GM19324 (cell line): ENCODE measurements at regions not wholly inside any gene's neighbourhood (a gene's known extent, or its start where the extent isn't known, plus 50 kb on each side); places are given as distances from the start of the nearest gene placed in this dataset.
"Not testable (repeated sequence)": the region's sequence is repeated elsewhere in the genome, so short reads cannot be mapped to it uniquely, and the experiment has no call there.

ENCODE experiments used
- ATAC-seq: cut with Tn5 transposase; IDR thresholded peaks from one replicate; pipeline ENCODE4 v1.9.1; 2021; ENCODE audit warnings: mild to moderate bottlenecking, moderate library complexity; ENCODE audit not compliant: unreplicated experiment, low FRiP score

DNA sequence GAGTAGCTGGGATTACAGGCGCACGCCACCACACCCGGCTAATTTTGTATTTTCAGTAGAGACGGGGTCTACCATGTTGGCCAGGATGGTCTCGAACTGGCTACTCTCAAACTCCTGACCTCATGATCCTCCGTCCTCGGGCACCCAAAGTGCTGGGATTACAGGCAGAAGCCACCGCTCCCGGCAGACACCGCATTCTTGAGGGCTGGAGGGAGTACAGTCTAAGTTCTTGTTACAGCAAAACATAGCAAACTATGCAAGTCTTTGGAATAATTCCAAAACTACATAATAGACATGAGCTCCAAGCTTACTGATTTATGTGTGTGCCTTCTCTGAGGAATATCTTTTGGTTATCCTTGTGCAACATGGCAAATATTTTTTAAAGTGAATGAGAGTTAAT is 299.1 kb upstream of the ZNF658 start:
- ATAC-seq, result not testable (repeated sequence)

DNA sequence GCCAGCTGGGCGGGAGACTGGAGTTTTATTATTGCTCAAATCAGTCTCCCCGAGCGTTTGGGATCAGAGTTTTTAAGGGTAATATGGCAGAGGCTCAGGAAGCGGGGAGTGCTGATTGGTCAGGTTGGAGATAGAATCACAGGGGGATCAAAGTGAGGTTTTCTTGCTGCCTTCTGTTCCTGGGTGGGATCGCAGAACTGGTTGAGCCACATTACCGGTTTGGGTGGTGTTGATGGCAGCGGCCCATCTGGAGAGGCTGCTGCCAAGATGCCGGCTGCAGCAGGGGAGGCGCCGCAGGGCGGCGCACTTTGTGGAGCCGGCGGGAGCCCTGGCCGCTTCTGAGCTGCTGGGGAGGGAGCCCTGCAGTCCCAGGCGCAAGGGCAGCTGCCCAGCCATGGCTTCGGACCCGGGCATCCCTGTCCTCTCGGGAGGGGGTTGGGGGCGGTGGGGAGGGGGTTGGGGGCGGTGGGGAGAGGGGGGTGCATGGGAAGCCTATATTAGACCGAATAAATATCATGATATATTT is 268.9 kb upstream of the ZNF658 start:
- not testable (repeated sequence) for ATAC-seq

DNA sequence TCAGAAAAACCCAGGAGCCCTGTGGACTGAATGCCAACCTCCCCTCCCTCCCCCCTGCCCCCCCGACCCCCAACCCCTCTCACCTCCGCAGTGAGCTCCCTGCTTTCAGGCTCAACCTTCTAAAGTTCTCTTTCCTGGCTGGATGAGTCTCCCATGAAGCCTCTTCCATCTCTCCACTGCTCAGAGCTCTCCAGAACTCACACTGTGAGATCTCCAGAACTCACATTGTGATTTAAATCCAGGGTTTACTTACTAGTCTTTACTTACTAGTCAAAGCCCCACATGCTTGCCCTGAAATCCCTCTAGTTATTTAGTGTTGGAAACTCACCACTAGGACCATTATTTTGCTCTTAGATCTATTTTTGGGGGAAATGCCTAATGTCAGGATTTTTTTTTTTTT is 252.8 kb upstream of the ZNF658 start:
- ATAC-seq, result not testable (repeated sequence)

DNA sequence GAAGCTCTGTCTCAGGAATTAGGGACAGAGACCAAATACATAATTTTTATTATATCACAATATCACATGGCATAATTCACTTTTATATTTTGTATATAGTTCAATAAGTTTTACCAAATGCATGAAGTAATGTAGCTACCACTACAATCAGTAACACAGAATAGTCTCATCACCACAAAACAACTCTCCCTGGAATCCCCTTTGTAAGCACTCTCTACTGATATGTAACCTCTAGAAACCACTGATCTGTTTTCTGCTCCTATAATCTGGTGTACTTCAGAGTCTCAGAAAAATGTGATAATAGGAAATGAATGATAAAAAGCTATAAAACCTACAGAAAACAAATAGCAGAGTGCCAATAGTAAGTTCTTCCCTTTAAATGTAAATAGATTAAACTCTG is 210.3 kb upstream of the ZNF658 start:
- ATAC-seq, result not testable (repeated sequence)

DNA sequence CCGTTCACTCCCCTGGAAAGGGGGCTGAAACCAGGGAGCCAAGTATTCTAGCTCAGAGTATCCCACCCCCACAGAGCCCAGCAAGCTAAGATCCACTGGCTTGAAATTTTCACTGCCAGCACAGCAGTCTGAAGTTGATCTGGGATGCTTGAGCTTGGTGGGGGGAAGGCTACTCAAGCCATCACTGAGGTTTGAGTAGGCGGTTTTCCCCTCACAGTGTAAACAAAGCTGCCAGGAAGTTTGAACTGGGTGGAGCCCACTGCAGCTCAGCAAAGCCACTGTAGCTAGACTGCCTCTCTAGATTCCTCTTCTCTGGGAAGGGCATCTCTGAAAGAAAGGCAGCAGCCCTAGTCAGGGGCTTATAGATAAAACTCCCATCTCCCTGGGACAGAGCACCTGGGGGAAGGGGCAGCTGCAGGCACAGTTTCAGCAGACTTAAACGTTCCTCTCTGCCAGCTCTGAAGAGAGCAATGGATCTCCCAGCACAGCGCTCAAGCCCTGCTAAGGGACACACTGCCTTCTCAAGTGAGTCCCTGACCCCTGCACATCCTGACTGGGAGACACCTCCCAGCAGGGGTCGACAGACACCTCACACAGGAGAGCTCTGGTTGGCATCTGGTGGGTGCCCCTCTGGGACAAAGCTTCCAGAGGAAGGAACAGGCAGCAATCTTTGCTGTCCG is 204.8 kb upstream of the ZNF658 start:
- ATAC-seq, result peak; percentile 50

DNA sequence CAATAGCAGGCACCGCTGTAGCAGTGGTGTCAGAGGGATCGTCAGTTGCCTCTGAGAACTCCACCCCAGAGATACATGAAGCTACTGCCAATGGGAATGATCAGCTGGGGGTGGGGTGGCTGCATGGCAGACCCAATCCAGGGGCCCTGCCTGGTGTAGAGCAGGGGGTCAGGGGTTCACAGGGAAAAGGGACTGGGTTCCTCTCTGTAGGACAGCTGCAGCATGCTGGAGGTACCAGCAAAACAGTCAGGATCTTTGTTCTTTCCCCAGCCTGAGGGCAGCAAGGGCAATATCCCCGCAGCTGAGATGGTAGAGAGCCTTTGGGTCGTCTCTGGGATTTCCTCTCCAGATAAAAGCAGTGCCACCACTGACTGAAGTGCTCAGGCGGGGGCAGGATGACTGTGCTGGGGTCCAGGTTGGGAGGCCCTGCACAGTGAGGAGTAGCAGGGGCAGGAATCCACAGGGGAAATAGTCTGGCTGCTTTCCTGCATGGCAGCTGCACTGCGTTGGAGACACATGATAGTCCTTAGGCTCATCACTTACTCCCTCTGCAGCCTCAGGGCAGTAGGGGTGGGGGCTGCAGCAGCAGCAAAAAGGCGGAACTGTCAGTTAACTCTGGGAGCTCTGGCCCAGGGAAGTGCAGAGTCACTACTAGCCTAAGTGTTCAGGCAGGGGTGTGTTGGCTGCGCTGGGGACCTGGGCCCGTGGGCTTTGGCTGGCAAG is 203.0 kb upstream of the ZNF658 start:
- not testable (repeated sequence) for ATAC-seq

DNA sequence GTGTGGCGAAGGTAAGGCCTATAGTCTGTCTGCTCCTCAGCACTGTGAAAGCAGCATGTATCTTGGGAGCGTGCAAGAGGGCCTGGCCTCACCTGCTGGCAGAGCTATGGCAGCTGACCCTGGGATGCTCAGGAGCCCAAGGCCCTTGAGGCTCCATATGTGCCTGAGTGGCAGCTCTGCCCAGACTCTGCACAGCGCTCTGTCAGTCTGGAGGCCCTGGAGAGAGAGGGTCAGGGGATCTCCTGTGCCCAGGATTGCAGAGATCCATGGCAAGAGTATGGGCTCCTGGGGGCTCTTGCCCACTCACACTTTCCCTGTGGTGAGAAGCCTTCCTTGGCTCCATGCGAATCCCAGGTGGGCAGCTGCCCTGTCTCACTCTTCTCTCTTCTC is 202.5 kb upstream of the ZNF658 start:
- ATAC-seq, result not testable (repeated sequence)

DNA sequence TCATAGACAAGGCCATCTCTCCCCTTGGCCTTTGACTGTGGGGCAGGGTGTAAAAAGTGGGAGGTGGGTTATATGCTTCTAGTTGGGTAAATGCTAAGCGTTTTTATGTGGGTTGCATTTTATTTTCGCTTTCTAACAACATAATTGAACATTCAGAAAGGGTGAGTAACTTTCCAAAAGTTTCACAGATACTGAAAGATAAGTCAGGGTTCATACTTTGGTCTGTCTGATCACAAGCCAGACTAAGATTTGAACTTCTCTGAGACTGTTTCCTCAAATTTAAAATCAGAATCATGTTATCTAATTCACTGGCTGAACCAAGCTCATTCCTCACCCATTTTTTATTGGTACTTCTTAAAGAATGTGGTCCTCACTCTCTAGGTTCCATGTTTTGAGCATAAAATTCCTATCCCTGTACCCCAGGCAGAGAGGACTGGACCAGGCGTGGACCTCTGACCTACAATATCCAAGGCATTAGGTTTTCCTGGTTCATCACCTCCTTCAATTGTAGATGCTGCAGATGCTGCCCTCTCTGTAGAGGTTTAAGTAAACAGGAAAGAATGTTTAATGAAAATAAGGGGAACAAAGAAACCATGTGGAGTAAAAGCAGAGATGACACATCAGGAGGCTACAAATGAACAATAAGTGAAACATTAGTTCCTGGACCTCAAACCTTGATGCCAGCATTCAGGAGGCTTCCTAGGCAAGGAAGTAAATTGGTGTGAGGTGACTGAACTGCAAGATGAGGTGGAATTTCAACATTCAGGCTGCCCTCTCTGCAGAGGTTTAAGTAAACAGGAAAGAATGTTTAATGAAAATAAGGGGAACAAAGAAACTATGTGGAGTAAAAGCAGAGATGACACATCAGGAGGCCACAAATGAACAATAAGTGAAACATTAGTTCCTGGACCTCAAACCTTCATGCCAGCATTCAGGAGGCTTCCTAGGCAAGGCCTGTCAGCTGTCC is 198.8 kb upstream of the ZNF658 start:
- ATAC-seq, result not testable (repeated sequence)

DNA sequence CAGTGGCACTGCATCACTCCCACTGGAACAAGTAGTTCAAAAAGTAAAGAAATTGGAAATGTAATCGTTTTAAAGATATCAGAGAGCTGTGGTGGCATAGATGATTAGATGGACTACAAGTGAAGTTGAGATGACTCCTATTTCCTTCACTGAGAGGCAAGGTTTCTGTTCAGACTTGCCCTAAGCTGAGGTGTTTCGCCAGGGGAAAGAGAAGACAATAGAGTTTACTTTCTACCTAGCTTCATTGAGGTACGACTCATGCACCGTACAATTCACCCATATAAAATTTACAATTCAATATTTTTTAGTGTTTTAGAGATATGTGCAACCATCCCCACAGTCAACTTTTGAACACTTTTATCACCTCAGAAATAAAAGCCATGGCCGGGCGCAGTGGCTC is 189.0 kb upstream of the ZNF658 start:
- not testable (repeated sequence) for ATAC-seq

DNA sequence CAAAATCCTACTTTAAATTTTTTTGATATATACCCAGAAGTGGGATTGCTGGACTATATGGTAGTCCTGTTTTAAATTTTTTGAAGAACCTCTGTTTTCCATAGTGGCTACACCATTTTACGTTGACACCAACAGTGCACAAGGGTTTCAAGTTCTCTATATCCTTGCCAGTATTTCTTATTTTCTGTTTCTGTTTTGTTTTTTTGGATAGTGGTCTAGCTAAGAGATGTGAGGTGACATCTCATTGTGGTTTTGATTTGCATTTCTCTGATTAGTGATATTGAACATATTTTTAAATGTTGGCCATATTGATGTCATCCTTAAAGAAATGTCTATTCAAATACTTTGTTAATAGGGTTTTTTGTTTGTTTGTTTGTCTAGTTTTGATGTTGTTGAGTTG is 187.7 kb upstream of the ZNF658 start:
- peak; percentile 77 for ATAC-seq

DNA sequence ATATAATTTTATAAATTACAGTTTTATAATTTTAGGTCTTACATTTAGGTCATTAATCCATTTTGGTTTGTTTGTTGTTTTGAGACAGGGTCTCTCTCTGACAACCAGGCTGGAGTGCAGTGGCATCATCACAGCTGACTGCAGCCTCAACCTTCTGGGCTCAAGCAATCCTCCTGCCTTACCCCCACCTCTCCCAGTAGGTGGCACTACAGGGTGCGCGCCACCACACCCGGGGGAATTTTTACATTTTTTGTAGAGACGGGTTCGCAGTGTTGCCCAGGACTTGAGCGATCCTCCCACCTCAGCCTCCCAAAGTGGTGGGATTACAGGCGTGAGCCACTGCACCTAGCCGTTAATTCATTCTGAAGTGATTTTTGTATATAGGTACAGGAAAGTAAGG is 187.0 kb upstream of the ZNF658 start:
- ATAC-seq, result not testable (repeated sequence)

DNA sequence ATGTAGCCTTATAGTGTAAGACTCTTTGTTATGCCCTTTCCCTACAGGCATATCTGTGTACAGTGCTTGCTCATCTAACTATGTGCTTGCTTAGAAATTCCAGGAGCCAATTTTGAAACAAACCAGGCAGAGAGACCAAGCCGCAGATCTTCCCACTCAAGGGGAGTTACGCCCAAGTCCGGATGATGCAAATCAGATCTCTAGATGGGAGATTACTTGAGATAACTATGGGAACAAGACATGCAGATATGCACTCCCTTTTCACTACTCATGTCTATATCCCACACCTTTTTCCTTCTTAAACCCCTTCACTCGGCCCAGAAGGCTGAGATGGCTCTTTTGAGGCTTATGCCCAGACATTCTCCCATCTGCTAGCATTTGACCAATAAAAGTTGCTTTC is 179.7 kb upstream of the ZNF658 start:
- not testable (repeated sequence) for ATAC-seq

DNA sequence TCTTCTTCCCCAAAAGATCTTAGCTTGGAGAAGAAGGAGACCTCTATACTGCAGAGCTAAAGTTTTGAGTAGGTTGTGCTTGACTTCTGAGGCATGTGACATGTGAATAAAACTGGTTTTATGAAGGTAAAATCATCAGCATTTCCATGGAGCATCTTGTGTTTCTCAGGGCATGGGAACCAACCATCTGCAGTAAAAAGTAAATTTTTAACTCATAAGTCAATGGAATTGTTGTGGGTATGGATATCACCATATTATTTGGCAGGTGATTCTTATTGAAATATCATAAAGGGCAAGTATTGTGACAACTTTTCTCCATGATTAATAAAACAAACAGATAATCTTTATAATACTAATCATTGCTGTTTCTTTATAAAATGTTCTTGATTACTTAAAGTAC is 173.0 kb upstream of the ZNF658 start:
- not testable (repeated sequence) for ATAC-seq

DNA sequence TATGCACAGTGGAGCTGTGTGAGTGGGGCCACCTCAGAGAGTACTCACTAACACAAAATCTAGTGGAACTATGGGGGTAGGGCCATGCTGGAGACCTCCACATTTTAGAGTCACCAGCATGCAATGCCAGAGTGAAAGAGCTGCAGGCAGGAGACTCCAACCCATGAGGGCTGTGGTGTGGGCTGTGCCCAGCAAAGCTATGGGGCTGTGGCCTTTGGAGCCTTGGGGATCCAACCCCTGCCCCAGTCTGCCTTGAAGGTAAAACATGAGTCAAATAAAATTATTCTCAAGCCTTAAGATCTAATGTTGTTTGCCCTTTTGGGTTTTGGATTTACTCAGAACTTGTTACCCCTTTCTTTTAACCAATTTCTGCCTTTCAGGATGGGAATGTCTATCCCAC is 163.8 kb upstream of the ZNF658 start:
- not testable (repeated sequence) for ATAC-seq

DNA sequence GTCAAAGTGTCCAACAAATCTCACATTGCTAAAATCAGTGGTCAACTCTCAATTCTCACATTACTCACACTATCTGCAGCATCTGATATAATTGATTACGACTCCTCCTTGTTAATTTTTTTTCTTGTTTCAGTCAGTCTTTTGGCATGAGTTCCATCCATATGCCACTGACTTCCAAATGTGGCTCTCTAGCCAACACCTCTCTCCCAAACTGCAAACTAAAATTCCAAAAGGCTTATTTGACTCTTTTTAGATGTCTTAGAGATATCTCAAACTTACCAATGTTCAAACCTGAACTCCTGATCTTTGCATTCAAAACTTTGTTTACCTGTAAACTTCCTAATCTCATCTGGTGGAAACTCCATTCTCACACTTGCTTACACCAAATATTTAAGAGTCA is 162.1 kb upstream of the ZNF658 start:
- ATAC-seq, result not testable (repeated sequence)

DNA sequence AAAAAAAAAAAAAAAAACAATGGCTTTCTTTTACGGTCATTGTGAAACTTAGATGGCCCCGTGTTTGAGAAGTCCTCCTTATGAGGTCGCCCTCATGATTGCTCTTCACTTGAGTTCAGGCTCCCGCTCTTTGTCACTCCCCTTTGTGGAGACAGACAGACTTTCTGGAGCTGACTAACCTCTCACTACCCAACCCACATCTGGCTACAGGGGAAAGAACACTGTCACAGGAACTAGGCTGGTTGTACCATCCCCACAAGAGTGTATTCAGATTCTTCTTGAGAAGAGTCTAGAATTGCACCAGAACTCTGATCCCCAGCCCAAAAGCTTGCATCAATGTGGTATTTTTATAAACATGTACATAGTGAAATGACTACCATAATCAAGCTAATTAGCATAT is 160.4 kb upstream of the ZNF658 start:
- ATAC-seq, result not testable (repeated sequence)

DNA sequence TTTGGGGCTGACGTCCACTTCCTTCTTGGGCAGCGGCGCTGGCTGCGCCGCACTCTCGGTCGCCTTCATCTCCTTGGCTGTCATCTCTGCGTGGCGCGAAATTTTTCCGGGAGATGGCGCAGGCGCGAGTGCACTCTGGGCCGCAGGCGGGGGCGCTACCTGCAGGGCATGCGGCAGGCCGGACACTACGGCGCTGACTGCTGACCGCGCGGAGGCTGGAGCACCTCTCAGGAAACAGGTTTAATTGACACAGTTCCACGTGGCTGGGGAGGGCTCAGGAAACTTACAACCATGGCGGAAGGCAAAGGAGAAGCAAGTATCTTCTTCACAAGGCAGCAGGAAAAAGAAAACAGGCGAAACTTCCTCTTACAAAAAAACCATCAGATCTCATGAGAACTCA is 154.7 kb upstream of the ZNF658 start:
- not testable (repeated sequence) for ATAC-seq

DNA sequence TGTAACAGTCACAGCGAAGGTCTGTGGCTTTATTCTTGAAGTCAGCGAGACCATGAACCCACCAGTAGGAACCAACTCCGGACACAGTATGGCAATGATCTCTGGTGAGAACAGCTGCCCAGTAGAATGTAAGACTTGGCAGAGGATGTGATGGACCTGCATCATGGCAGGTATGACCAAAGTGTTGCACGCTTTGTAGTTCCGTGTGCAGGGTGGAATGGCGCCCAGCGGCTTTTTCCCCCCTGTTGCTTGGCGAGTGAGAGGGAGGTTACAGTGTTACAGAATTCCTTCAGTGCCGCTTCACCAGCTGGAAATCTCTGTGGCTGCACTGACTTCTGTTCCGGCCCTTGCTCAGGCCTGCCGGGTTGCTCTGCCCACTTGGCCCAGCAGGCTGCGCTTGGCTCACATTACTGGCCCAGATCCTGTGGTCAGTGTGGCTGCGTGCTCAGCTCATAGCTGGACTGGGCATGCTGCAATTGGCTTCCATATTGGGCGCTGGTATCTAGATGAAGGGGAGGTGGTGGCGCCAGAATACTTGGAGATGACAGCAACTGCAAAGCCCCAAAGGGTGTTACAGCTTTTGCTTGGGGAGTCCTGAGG is 148.1 kb upstream of the ZNF658 start:
- not testable (repeated sequence) for ATAC-seq

DNA sequence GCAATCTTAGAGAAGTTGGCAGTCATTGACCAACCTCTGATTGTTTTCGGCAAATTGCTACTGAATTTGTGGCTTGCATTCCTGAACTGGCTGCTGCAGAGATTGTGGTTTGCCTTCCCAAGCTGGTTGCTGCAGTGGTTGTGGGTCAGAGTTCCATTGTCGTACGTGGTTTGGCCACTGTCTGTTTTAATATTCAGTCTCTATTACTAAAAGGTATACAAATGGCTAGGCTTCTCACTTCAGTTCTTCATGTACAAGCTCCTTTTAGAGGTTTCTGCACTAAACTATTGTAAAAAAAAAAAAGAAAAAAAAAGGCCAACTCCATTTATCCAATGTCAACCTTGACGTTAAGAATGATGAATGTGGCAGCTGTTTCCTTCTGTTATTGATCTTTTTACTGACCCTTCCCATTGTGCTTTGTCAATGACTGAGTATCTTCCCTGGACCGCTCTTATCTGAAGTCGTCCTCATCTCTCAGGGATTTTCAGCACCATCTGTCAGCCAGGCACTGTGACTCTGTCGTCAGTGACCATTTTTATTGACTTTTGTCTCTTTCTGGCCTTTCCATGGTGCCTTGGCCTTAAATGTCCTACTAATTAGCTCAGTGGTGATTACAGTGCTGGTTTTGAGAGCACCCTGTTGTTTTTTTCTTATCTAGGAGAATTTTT is 140.6 kb upstream of the ZNF658 start:
- not testable (repeated sequence) for ATAC-seq
